ENCODE measurements at regions not wholly inside any gene's neighbourhood (a gene's known extent, or its start where the extent isn't known, plus 50 kb on each side); places are given as distances from the start of the nearest gene placed in this dataset.
A peak's percentile ranks its signal among the peaks of the same experiment; 100 is the strongest.

DNA sequence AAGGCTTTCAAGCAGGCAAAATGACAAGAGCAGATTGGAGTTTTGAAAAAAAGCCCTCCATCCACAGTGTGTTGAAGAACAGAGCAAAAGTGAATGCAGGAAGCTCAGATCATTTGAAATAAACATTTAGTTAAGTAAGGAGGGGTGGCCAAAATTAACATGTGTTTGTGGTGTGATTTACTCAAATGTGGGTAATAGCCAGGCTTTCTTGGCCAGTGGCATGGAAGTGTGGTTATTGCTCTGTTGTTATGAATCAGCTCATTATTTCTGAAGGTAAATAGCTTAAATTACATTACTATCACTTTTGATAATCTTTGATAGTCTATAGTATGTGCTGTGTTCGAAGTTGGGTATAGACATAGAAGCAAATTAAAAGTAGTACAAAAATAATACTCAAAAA, 485.9 kb downstream of the LMO4 start:
- TF ChIP-seq, protein P1, sequence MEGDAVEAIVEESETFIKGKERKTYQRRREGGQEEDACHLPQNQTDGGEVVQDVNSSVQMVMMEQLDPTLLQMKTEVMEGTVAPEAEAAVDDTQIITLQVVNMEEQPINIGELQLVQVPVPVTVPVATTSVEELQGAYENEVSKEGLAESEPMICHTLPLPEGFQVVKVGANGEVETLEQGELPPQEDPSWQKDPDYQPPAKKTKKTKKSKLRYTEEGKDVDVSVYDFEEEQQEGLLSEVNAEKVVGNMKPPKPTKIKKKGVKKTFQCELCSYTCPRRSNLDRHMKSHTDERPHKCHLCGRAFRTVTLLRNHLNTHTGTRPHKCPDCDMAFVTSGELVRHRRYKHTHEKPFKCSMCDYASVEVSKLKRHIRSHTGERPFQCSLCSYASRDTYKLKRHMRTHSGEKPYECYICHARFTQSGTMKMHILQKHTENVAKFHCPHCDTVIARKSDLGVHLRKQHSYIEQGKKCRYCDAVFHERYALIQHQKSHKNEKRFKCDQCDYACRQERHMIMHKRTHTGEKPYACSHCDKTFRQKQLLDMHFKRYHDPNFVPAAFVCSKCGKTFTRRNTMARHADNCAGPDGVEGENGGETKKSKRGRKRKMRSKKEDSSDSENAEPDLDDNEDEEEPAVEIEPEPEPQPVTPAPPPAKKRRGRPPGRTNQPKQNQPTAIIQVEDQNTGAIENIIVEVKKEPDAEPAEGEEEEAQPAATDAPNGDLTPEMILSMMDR (IDR thresholded peaks at IDR 0.05; ENCODE audit: insufficient read depth, low read length) = no peak
- H3K4me3 ChIP-seq (ENCODE audit: low read depth, low read length) = no peak overlapping the region
- DNase-seq (ENCODE audit: low read depth) = peak; percentile 13

DNA sequence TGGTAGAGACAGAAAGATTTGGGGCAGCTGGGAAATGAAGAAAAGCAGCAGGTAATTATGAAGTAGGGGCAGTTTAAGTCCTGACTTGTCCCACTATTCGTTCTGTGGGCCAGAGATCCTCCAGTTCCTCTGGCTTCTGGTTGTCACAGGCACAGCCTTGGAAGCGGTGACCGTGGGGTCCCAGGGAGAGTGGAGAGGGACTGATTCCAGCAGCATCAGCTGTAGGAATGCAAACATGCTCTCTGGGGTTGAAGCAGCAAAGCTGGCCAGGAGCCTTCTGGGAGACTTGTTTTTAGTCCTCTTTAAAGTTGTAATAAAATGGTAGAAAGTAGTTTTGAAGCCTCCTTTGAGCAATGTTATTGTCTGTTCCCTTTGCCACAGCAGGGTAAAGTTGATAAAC, 488.0 kb downstream of the LMO4 start:
- TF ChIP-seq, protein P1 (IDR thresholded peaks at IDR 0.05; ENCODE audit: insufficient read depth, low read length) = no peak
- no peak overlapping the region for H3K4me3 ChIP-seq (ENCODE audit: low read depth, low read length)
- no peak for DNase-seq (ENCODE audit: low read depth)

DNA sequence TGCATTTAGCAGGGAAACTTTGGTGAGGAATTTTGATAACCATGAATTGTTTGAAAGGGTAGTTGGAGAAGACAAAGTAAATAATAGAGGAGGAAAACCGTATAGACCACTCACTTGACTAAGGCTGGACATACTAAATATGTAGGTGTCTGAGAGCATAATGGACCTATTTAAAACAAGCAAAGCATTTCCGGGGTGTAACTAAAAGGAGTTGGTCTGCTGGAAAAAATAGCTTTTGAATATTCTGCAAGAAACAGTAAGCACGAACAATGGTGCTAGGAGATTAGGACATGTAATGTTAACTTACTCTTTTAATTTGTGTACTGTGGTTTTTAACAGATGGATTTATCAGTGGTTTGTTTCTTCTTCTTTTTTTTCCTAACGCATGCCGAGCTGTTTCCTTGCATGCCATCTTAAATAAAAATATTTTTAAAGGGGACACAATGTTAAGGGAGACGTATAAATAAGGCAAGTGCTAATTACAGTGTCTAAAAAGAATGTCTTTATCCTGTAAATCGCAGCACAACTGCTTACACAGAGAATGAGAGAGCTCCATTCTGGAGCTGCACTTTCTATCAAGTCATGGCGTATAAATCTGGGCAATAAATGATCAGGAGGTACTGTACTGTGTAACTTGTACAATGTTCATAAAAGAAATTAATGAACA, 492.1 kb downstream of the LMO4 start:
- H3K4me3 ChIP-seq (ENCODE audit: low read depth, low read length) = no peak overlapping the region
- no peak for DNase-seq (ENCODE audit: low read depth)
- TF ChIP-seq, protein P1 (IDR thresholded peaks at IDR 0.05; ENCODE audit: insufficient read depth, low read length) = no peak

DNA sequence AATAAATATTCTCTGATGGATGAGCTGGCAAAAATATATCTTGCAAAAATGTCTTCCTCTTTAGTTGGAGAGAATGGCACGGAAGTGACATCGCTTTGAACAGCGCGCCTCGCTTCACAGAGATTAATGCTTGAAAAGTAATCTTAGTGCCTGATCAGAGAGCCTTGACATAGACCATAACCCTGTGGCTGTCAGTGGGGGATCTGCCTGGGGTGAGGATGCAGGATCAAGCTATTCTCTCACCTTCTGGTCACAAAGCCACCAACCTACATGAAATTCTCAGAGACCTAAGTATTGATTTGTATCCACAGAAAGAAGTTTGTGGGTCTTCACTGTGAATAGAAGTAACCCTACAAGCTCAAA, 492.6 kb downstream of the LMO4 start:
- no peak overlapping the region for H3K4me3 ChIP-seq (ENCODE audit: low read depth, low read length)
- no peak for DNase-seq (ENCODE audit: low read depth)
- TF ChIP-seq, protein P1 (IDR thresholded peaks at IDR 0.05; ENCODE audit: insufficient read depth, low read length) = no peak

DNA sequence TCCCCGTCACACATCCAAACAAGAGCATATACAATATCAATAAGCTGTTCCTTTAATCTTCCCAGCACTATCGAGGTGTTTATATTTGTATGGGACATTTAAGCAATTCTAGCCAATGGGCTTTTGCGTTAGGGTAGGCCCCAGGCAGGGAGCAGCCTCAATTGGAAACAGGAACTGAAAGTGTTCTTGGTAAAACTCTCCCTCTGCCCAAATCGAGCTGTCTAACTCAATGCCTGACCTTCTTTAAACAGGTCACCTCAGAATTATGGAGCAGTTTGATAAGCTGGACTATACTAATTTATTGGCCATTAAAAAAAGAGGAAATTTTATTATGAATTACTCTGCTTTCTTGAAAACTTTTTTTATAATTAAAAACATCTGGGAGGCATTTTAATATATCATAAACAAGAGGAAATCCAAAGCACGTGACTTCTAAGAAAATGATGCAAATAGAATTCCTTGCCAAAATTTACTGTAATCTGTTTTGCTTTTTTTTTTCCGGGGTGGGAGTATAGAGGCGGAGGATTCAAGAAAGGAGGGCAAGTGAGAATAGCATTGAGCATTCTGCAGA, 498.1 kb downstream of the LMO4 start:
- peak overlapping the region; percentile 42 for H3K4me3 ChIP-seq (ENCODE audit: low read depth, low read length)
- TF ChIP-seq, protein P1 (IDR thresholded peaks at IDR 0.05; ENCODE audit: insufficient read depth, low read length) = no peak
- DNase-seq (ENCODE audit: low read depth) = peak; percentile 94

DNA sequence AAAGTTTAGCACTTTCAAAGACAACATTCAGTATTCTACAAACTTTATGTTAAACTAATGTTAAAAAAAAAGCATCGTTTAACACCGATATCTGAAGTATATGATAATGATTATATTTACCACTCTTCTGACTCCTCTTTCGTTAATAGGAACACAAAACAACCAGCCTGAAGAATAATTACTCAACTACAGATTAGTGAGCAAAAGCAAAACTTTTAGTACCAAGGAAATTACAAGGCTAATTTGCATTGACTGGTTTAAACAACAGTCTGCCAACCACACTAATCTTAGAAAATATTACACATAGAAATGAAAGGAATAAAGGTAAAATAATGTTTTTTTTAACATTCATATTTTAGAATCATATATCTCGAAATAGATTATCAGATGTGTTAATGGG, 500.7 kb downstream of the LMO4 start:
- TF ChIP-seq, protein P1 (IDR thresholded peaks at IDR 0.05; ENCODE audit: insufficient read depth, low read length) = no peak
- no peak overlapping the region for H3K4me3 ChIP-seq (ENCODE audit: low read depth, low read length)
- no peak for DNase-seq (ENCODE audit: low read depth)
